ENCODE measurements at regions not wholly inside any gene's neighbourhood (a gene's known extent, or its start where the extent isn't known, plus 50 kb on each side); places are given as distances from the start of the nearest gene placed in this dataset.
"Not testable (repeated sequence)": the region's sequence is repeated elsewhere in the genome, so short reads cannot be mapped to it uniquely, and the experiment has no call there.

DNA sequence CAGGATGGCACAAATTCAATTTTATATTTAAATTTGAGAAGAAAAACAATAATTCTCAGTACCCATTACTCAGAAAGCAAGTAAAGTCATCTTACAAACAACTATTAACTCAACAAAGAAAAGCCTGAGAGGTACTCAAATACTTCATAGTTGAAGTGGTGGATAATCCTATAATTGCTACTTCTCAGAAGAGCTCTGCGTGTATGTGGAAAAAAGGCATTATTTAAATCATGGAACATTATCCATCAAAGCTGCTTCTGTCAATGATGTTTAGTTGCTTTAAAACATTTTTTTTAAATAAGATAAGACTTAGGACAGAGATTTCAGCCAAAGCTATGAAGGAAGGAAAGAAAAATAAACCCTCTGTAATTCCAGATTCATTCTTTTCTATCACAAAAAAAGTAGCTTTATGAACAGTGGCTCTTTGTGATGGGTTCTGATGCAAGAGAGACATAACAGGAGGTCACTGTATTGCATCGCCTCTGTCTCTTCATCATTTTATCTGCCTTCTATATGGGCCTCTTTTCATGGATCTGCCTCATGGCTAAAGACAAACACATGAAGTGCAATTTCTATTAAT, 367.9 kb upstream of the SLC35B3 start:
- H3K27me3 ChIP-seq = no peaks in the 10 kb centered on the region
- no peaks in the 10 kb centered on the region for H3K9me3 ChIP-seq
- no peak overlapping the region for H3K4me3 ChIP-seq
- H3K4me1 ChIP-seq = no peaks in the 10 kb centered on the region
- DNase-seq (ENCODE audit: low spot score in 2 of 2) = no peak
- TF ChIP-seq, protein P1, sequence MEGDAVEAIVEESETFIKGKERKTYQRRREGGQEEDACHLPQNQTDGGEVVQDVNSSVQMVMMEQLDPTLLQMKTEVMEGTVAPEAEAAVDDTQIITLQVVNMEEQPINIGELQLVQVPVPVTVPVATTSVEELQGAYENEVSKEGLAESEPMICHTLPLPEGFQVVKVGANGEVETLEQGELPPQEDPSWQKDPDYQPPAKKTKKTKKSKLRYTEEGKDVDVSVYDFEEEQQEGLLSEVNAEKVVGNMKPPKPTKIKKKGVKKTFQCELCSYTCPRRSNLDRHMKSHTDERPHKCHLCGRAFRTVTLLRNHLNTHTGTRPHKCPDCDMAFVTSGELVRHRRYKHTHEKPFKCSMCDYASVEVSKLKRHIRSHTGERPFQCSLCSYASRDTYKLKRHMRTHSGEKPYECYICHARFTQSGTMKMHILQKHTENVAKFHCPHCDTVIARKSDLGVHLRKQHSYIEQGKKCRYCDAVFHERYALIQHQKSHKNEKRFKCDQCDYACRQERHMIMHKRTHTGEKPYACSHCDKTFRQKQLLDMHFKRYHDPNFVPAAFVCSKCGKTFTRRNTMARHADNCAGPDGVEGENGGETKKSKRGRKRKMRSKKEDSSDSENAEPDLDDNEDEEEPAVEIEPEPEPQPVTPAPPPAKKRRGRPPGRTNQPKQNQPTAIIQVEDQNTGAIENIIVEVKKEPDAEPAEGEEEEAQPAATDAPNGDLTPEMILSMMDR (IDR thresholded peaks at IDR 0.05) = no peak
- intact Hi-C loops (cut with DNase I) = no loop called here
- H3K36me3 ChIP-seq = no peaks in the 10 kb centered on the region
- H3K27ac ChIP-seq = no peak overlapping the region

DNA sequence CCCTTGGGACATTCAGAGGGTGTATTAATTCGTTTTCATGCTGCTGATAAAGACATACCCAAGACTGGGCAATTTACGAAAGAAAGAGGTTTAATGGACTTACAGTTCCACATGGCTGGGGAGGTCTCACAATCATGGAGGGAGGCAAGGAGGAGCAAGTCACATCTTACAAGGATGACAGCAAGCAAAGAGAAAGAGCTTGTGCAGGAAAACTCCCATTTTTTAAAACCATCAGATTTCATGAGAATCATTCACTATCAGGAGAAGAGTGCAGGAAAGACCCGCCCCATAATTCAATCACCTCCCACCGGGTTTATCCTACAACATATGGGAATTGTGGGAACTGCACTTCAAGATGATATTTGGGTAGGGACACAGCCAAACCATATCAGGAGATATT, 367.1 kb upstream of the SLC35B3 start:
- H3K27me3 ChIP-seq; H3K36me3 ChIP-seq; H3K4me3 ChIP-seq; H3K4me1 ChIP-seq; DNase-seq (ENCODE audit: low spot score in 2 of 2); H3K27ac ChIP-seq; intact Hi-C loops (cut with DNase I); H3K9me3 ChIP-seq: not testable (repeated sequence)

DNA sequence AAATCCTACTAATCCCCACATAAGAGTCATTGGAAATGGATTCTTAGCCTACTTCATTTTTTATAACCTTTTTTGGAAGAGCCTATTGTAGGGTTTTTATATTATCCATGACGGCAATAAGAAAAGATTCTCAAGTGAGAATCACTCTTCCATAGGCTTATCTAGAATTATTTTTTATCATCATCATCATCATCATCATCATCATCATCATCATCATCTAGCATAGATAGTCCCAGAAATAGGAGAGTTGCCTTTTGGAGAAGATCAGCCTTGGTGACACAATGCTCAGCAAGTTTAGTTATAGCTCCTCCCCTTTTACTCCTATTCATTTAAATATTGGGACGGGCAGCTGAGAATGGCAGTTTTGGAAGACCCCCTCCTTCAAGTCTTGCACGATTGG, 359.1 kb upstream of the SLC35B3 start:
- Histone ChIP-seq H3K27ac (no peak overlapping the region), H3K36me3 (no peaks in the 10 kb centered on the region), H3K27me3 (no peaks in the 10 kb centered on the region), H3K9me3 (no peaks in the 10 kb centered on the region), H3K4me3 (no peak overlapping the region), H3K4me1 (no peaks in the 10 kb centered on the region)
- DNase-seq (ENCODE audit: low spot score in 2 of 2) = no peak
- intact Hi-C loops (cut with DNase I) = no loop called here
- TF ChIP-seq, protein P1 (IDR thresholded peaks at IDR 0.05) = no peak

DNA sequence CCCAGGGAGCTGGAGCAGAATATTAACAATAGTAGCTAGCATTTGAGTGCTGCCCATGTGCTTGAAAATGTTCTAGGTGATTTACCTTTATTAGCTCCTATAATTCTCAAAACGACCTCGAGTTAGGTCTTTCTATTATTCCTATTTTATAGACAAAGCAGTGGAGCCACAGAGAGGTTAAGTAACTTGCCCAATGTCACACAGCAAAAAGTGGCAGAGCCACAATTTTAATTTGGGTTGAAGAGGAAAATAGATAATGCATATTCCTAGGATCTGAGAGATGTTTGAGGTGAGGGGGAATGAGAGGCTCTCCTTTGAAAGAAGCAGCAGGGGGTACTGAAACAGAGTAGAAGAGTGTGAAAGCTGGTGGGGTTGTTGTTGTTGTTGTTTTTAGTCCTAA, 354.5 kb upstream of the SLC35B3 start:
- no peak for DNase-seq (ENCODE audit: low spot score in 2 of 2)
- Histone ChIP-seq H3K4me1 (no peaks in the 10 kb centered on the region), H3K27ac (no peak overlapping the region), H3K27me3 (no peaks in the 10 kb centered on the region), H3K36me3 (no peaks in the 10 kb centered on the region), H3K4me3 (no peak overlapping the region), H3K9me3 (no peaks in the 10 kb centered on the region)
- intact Hi-C loops (cut with DNase I) = no loop called here
- TF ChIP-seq, protein P1 (IDR thresholded peaks at IDR 0.05) = no peak

DNA sequence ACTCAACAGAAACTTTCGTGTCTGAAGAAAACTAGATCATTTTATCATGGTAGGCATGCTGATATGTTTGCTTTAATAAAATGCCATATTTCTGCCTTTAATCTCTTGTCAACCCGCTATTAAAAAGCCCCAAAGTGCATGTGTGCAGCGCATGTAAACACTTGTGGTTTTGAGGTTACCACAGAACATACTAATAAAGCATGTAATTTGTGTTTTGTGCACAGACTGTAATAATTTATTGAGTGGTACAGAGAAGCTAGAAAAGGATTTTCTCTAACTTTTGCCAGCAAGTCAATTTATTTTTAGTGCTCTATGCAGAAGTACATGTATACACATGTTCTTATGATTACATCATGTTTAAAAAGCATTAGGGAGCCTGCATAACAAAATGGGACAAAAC, 349.9 kb upstream of the SLC35B3 start:
- intact Hi-C loops (cut with DNase I) = no loop called here
- Histone ChIP-seq H3K4me3 (no peak overlapping the region), H3K36me3 (no peaks in the 10 kb centered on the region), H3K27me3 (no peaks in the 10 kb centered on the region), H3K4me1 (no peaks in the 10 kb centered on the region), H3K9me3 (no peaks in the 10 kb centered on the region), H3K27ac (no peak overlapping the region)
- TF ChIP-seq, protein P1 (IDR thresholded peaks at IDR 0.05) = no peak
- no peak for DNase-seq (ENCODE audit: low spot score in 2 of 2)

DNA sequence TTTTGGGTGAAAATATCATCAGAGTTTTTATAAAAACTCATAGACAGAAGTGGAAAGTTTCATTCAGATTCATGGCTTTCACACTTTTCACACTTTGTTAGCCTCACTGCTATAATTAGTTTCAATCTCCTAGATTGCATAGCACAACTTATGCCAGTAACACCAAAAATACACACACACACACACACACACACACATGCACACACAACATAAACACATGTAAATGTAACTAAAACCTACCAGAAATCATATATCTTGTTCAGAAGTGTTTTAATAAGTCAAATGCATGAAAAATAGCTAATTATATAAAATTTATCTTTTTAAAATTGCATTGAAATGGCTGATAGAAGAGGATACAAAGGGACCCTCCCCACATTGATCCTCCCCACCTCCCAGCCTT, 347.8 kb upstream of the SLC35B3 start:
- no peaks in the 10 kb centered on the region for H3K27me3 ChIP-seq
- no peak for DNase-seq (ENCODE audit: low spot score in 2 of 2)
- intact Hi-C loops (cut with DNase I) = no loop called here

More for the DNA sequence above, 347.8 kb upstream of the SLC35B3 start:
- peaks cover 0 to 2% of the 10 kb centered on the region in 2 donors for H3K9me3 ChIP-seq
- no peaks in the 10 kb centered on the region for H3K4me1 ChIP-seq
- no peak overlapping the region for H3K27ac ChIP-seq
- TF ChIP-seq, protein P1 (IDR thresholded peaks at IDR 0.05) = no peak
- H3K4me3 ChIP-seq = no peak overlapping the region
- H3K36me3 ChIP-seq = no peaks in the 10 kb centered on the region

Measured in ascending aorta (tissue), 2 donors.